ENCODE measurements at regions not wholly inside any gene's neighbourhood (a gene's known extent, or its start where the extent isn't known, plus 50 kb on each side); places are given as distances from the start of the nearest gene placed in this dataset.

DNA sequence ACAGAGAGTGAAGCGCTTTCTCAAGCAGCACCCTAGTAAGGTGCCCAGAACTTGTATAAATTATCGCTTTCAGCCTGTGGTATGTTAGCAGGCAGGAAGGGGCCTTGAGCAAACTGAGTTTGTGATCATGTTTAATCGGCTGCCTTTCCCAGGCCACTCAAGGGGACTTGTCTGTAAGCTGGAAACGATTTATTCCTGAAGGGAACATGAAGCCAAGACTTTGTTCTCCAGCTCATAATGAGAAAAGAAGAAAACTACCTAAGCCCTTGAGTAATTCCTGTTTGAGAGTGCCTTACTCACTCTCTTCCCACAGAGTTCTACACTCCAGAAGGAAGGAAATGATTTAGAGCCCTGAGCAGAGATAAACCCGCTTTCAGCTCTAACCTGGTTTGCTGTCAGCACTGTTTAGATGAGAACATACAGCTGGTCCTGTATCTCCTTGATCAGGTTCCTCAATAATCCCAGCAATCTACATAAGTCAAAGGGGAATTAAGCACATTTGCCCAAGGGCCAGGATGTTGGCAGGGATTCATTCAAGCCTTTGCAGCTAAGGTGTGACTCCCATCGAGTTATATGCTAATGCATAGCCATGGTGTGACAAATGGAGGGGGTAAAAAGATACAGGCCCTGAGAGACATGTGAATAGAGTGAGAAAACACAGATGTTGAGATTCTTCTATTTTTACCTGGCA lies 187.7 kb upstream of the SLC24A5 start:
- Mint-ChIP-seq H3K9me3 (no peaks in the 10 kb centered on the region), H3K4me3 (no peak overlapping the region), H3K4me1 (peaks cover 17% of the 10 kb centered on the region), H3K36me3 (no peaks in the 10 kb centered on the region), H3K27ac (no peak overlapping the region), H3K27me3 (ENCODE audit: low read depth) (no peaks in the 10 kb centered on the region)
- CTCF ChIA-PET: interaction anchor here (1.6 kb wide), 2 partner anchors 55 to 152 kb away, joined by 3 to 5 read pairs; no protein-coding TSS in a partner anchor
- POLR2A ChIA-PET: interaction anchor here (1.5 kb wide), 1 partner anchor 20 kb away, joined by 3 read pairs; no protein-coding TSS in a partner anchor
- DNase-seq (ENCODE audit: low spot score): no peak
- ATAC-seq: no peak
- TF ChIP-seq, protein P1, sequence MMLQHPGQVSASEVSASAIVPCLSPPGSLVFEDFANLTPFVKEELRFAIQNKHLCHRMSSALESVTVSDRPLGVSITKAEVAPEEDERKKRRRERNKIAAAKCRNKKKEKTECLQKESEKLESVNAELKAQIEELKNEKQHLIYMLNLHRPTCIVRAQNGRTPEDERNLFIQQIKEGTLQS (CRISPR knock-in tag; conservative IDR thresholded peaks at IDR 0.05): no peak
- TF ChIP-seq OVOL2 (CRISPR knock-in tag; IDR thresholded peaks at IDR 0.05; ENCODE audit: borderline replicate concordance): no peak
- TF ChIP-seq, protein P2, sequence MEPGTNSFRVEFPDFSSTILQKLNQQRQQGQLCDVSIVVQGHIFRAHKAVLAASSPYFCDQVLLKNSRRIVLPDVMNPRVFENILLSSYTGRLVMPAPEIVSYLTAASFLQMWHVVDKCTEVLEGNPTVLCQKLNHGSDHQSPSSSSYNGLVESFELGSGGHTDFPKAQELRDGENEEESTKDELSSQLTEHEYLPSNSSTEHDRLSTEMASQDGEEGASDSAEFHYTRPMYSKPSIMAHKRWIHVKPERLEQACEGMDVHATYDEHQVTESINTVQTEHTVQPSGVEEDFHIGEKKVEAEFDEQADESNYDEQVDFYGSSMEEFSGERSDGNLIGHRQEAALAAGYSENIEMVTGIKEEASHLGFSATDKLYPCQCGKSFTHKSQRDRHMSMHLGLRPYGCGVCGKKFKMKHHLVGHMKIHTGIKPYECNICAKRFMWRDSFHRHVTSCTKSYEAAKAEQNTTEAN (CRISPR knock-in tag; IDR thresholded peaks at IDR 0.05): no peak
- TF ChIP-seq JAZF1 (CRISPR knock-in tag; IDR thresholded peaks at IDR 0.05): no peak
- TF ChIP-seq, protein P3, sequence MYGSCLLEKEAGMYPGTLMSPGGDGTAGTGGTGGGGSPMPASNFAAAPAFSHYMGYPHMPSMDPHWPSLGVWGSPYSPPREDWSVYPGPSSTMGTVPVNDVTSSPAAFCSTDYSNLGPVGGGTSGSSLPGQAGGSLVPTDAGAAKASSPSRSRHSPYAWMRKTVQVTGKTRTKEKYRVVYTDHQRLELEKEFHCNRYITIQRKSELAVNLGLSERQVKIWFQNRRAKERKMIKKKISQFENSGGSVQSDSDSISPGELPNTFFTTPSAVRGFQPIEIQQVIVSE (CRISPR knock-in tag; IDR thresholded peaks at IDR 0.05; ENCODE audit: borderline replicate concordance): no peak
- TF ChIP-seq, protein P4, sequence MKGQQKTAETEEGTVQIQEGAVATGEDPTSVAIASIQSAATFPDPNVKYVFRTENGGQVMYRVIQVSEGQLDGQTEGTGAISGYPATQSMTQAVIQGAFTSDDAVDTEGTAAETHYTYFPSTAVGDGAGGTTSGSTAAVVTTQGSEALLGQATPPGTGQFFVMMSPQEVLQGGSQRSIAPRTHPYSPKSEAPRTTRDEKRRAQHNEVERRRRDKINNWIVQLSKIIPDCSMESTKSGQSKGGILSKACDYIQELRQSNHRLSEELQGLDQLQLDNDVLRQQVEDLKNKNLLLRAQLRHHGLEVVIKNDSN (CRISPR knock-in tag; IDR thresholded peaks at IDR 0.05): no peak
- TF ChIP-seq, protein P5, sequence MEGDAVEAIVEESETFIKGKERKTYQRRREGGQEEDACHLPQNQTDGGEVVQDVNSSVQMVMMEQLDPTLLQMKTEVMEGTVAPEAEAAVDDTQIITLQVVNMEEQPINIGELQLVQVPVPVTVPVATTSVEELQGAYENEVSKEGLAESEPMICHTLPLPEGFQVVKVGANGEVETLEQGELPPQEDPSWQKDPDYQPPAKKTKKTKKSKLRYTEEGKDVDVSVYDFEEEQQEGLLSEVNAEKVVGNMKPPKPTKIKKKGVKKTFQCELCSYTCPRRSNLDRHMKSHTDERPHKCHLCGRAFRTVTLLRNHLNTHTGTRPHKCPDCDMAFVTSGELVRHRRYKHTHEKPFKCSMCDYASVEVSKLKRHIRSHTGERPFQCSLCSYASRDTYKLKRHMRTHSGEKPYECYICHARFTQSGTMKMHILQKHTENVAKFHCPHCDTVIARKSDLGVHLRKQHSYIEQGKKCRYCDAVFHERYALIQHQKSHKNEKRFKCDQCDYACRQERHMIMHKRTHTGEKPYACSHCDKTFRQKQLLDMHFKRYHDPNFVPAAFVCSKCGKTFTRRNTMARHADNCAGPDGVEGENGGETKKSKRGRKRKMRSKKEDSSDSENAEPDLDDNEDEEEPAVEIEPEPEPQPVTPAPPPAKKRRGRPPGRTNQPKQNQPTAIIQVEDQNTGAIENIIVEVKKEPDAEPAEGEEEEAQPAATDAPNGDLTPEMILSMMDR (IDR thresholded peaks at IDR 0.05): no peak

DNA sequence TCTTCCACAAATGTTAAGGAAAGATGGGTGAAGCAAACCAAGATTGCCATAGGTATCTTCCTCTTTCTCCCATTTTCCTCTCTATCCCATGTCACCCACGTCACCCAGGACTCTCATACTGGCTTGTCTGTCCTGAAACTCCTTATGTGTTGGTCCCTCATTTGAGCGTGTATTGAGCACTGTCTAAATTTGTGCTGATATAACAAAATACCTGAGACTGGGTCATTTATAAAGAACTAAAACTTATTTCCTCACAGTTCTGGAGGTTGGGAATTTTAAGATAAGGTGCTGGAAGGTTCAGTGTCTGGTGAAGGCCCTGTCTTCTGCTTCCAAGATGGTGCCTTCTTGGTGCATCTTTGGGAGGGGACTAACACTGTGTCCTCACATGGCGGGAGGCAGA lies 186.9 kb upstream of the SLC24A5 start:
- ATAC-seq (no peak), DNase-seq (ENCODE audit: low spot score) (no peak)
- ChIA-PET CTCF (no interaction called here), POLR2A (no interaction called here)
- no peaks in the 10 kb centered on the region for H3K36me3 Mint-ChIP-seq
- H3K27me3 Mint-ChIP-seq (ENCODE audit: low read depth): no peaks in the 10 kb centered on the region
- H3K4me3 Mint-ChIP-seq: no peak overlapping the region
- no peaks in the 10 kb centered on the region for H3K9me3 Mint-ChIP-seq
- H3K4me1 Mint-ChIP-seq: peaks cover 14% of the 10 kb centered on the region
- H3K27ac Mint-ChIP-seq: no peak overlapping the region
- TF ChIP-seq ZNF396 (CRISPR knock-in tag; IDR thresholded peaks at IDR 0.05; ENCODE audit: borderline replicate concordance) (no peak), ZNF219 (CRISPR knock-in tag; IDR thresholded peaks at IDR 0.05; ENCODE audit: borderline replicate concordance) (no peak), NR3C1 (CRISPR knock-in tag; conservative IDR thresholded peaks at IDR 0.05; ENCODE audit: low read depth) (no peak), CREB1 (CRISPR knock-in tag; IDR thresholded peaks at IDR 0.05) (no peak), CREM (CRISPR knock-in tag; IDR thresholded peaks at IDR 0.05) (no peak), TEAD4 (CRISPR knock-in tag; IDR thresholded peaks at IDR 0.05) (no peak), FOXP1 (CRISPR knock-in tag; IDR thresholded peaks at IDR 0.05; ENCODE audit: borderline replicate concordance) (no peak), ZNF232 (CRISPR knock-in tag; IDR thresholded peaks at IDR 0.05) (no peak), HMGA2 (CRISPR knock-in tag; IDR thresholded peaks at IDR 0.05) (no peak), TP53 (CRISPR knock-in tag; IDR thresholded peaks at IDR 0.05) (no peak)
- TF ChIP-seq, protein P6, sequence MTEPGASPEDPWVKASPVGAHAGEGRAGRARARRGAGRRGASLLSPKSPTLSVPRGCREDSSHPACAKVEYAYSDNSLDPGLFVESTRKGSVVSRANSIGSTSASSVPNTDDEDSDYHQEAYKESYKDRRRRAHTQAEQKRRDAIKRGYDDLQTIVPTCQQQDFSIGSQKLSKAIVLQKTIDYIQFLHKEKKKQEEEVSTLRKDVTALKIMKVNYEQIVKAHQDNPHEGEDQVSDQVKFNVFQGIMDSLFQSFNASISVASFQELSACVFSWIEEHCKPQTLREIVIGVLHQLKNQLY (CRISPR knock-in tag; IDR thresholded peaks at IDR 0.05): no peak
- TF ChIP-seq, protein P7, sequence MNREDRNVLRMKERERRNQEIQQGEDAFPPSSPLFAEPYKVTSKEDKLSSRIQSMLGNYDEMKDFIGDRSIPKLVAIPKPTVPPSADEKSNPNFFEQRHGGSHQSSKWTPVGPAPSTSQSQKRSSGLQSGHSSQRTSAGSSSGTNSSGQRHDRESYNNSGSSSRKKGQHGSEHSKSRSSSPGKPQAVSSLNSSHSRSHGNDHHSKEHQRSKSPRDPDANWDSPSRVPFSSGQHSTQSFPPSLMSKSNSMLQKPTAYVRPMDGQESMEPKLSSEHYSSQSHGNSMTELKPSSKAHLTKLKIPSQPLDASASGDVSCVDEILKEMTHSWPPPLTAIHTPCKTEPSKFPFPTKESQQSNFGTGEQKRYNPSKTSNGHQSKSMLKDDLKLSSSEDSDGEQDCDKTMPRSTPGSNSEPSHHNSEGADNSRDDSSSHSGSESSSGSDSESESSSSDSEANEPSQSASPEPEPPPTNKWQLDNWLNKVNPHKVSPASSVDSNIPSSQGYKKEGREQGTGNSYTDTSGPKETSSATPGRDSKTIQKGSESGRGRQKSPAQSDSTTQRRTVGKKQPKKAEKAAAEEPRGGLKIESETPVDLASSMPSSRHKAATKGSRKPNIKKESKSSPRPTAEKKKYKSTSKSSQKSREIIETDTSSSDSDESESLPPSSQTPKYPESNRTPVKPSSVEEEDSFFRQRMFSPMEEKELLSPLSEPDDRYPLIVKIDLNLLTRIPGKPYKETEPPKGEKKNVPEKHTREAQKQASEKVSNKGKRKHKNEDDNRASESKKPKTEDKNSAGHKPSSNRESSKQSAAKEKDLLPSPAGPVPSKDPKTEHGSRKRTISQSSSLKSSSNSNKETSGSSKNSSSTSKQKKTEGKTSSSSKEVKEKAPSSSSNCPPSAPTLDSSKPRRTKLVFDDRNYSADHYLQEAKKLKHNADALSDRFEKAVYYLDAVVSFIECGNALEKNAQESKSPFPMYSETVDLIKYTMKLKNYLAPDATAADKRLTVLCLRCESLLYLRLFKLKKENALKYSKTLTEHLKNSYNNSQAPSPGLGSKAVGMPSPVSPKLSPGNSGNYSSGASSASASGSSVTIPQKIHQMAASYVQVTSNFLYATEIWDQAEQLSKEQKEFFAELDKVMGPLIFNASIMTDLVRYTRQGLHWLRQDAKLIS (CRISPR knock-in tag; IDR thresholded peaks at IDR 0.05; ENCODE audit: borderline replicate concordance): no peak
- TF ChIP-seq, protein P8, sequence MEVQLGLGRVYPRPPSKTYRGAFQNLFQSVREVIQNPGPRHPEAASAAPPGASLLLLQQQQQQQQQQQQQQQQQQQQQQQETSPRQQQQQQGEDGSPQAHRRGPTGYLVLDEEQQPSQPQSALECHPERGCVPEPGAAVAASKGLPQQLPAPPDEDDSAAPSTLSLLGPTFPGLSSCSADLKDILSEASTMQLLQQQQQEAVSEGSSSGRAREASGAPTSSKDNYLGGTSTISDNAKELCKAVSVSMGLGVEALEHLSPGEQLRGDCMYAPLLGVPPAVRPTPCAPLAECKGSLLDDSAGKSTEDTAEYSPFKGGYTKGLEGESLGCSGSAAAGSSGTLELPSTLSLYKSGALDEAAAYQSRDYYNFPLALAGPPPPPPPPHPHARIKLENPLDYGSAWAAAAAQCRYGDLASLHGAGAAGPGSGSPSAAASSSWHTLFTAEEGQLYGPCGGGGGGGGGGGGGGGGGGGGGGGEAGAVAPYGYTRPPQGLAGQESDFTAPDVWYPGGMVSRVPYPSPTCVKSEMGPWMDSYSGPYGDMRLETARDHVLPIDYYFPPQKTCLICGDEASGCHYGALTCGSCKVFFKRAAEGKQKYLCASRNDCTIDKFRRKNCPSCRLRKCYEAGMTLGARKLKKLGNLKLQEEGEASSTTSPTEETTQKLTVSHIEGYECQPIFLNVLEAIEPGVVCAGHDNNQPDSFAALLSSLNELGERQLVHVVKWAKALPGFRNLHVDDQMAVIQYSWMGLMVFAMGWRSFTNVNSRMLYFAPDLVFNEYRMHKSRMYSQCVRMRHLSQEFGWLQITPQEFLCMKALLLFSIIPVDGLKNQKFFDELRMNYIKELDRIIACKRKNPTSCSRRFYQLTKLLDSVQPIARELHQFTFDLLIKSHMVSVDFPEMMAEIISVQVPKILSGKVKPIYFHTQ (CRISPR knock-in tag; IDR thresholded peaks at IDR 0.05): no peak
- TF ChIP-seq, protein P9, sequence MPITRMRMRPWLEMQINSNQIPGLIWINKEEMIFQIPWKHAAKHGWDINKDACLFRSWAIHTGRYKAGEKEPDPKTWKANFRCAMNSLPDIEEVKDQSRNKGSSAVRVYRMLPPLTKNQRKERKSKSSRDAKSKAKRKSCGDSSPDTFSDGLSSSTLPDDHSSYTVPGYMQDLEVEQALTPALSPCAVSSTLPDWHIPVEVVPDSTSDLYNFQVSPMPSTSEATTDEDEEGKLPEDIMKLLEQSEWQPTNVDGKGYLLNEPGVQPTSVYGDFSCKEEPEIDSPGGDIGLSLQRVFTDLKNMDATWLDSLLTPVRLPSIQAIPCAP (CRISPR knock-in tag; IDR thresholded peaks at IDR 0.05): no peak
